H7 (cell line): ENCODE measurements at regions not wholly inside any gene's neighbourhood (a gene's known extent, or its start where the extent isn't known, plus 50 kb on each side); places are given as distances from the start of the nearest gene placed in this dataset.
"Not testable (repeated sequence)": the region's sequence is repeated elsewhere in the genome, so short reads cannot be mapped to it uniquely, and the experiment has no call there.

Experiments
- DNase-seq: peaks from one replicate; pipeline ENCODE4 v3.0.0; 2012
- H3K27me3 ChIP-seq: 2 replicates; pipeline ENCODE4 v1.6.0; 2011; ENCODE audit warnings: mild to moderate bottlenecking, low read length; ENCODE audit not compliant: control insufficient read depth, insufficient read depth
- H3K36me3 ChIP-seq: replicated peaks from 2 replicates; pipeline ENCODE4 v1.5.1; 2011; ENCODE audit warnings: low read length; ENCODE audit not compliant: control insufficient read depth, insufficient read depth
- H3K4me3 ChIP-seq: 2 replicates; pipeline ENCODE4 v1.5.1; 2011; ENCODE audit warnings: low read depth, mild to moderate bottlenecking, control low read depth, low read length, moderate library complexity; ENCODE audit not compliant: insufficient read depth

DNA sequence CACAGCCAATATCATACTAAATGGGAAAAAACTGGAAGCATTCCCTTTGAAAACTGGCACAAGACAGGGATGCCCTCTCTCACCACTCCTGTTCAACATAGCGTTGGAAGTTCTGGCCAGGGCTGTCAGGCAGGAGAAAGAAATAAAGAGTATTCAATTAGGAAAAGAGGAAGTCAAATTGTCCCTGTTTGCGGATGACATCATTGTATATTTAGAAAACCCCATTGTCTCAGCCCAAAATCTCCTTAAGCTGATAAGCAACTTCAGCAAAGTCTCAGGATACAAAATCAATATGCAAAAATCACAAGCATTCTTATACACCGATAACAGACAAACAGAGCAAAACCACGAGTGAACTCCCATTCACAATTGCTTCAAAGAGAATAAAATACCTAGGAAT lies 283.4 kb downstream of the TSN start:
- not testable (repeated sequence) for DNase-seq, H3K27me3 ChIP-seq, H3K36me3 ChIP-seq, H3K4me3 ChIP-seq

DNA sequence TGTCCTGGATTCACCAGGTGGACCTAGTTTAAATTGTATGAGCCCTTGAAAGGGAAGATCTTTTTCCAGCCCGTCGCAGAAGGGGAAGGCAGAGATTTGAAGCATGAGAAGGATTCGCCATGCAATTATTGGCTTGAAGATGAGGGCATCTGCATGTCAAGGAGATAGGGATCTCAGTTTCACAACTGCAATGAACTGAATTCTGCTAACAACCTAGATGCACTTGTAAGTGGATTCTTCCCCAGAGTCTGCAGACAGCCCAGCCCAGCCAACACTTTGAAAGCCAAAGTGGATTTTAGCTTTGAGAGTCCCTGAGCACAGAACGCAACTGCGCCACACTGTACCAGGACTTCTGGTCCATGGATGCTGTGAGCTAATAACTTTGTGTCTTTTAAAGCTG lies 286.0 kb downstream of the TSN start:
- DNase-seq = no peak
- Histone ChIP-seq H3K4me3 (no peak overlapping the region), H3K36me3 (no peaks in the 10 kb centered on the region), H3K27me3 (no peaks in the 10 kb centered on the region)

DNA sequence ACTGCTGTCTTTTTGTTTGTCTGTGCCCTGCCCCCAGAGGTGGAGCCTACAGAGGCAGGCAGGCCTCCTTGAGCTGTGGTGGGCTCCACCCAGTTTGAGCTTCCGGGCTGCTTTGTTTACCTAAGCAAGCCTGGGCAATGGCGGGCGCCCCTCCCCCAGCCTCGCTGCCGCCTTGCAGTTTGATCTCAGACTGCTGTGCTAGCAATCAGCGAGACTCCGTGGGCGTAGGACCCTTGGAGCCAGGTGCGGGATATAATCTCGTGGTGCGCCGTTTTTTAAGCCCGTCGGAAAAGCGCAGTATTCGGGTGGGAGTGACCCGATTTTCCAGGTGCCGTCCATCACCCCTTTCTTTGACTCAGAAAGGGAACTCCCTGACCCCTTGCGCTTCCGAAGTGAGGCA lies 296.2 kb downstream of the TSN start:
- not testable (repeated sequence) for DNase-seq, H3K27me3 ChIP-seq, H3K36me3 ChIP-seq

DNA sequence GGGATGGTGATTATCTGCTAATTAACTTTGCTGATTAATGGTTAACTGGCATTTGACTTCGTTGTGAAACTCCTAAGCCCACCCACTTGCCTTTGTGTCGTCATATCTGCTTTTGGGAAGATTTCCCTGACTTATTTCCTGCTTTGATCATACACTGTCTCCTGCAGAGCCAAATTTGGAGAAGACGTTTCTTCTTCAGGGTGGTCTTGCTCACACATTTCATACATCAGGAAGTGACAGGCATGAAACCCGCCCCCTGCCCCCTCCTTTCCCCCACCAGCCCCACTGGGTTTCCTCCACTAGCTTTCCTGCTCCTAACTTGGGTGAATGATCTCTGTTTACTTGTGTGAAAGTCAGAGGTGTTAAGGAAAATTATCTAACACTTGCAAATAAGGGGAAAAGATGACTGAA lies 300.1 kb downstream of the TSN start:
- no peak for DNase-seq
- H3K27me3 ChIP-seq = no peaks in the 10 kb centered on the region
- H3K4me3 ChIP-seq = no peak overlapping the region
- no peaks in the 10 kb centered on the region for H3K36me3 ChIP-seq

More for the DNA sequence above, 296.2 kb downstream of the TSN start:
- H3K4me3 ChIP-seq = not testable (repeated sequence)

DNA sequence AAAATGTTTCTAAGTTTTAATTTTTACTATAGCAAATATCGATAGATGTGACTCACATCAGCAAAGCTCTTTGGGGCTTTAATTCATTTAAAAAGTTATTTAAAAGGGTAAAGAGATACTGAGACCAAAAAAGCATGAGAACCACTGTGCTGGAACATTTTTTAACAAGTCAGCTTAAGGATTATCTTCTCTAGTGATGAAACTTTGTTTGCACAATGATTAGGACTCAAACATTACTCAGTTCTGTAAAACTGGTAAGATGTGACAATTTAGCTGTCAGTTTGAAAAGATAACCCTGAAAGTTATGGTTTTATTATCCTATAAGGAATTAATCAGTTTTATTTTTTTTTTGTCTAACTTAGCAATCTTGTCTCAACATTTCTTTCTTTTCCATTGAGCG lies 301.4 kb downstream of the TSN start:
- no peak for DNase-seq

DNA sequence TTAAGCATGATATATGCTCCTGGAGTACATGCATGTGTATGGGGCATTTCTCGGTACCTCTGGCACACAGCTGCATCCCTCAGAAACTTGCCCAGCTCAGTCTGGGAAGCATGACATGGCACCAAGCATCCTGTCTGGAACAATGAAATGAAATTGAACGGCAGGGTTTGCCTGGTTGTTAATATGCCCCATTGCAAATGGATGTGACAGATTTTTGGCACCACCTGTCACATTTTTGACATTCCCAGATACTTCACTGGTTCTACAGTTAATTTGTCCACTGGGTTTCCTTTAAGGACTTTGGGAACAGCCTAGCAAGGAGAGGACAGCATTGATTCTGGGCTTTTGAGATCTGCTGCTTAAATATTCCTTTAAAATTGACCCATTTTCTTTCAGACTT lies 305.8 kb downstream of the TSN start:
- Histone ChIP-seq H3K36me3 (no peaks in the 10 kb centered on the region), H3K4me3 (no peak overlapping the region), H3K27me3 (no peaks in the 10 kb centered on the region)
- DNase-seq = no peak

More for the DNA sequence above, 301.4 kb downstream of the TSN start:
- H3K4me3 ChIP-seq = no peak overlapping the region
- H3K27me3 ChIP-seq = no peaks in the 10 kb centered on the region
- no peaks in the 10 kb centered on the region for H3K36me3 ChIP-seq

DNA sequence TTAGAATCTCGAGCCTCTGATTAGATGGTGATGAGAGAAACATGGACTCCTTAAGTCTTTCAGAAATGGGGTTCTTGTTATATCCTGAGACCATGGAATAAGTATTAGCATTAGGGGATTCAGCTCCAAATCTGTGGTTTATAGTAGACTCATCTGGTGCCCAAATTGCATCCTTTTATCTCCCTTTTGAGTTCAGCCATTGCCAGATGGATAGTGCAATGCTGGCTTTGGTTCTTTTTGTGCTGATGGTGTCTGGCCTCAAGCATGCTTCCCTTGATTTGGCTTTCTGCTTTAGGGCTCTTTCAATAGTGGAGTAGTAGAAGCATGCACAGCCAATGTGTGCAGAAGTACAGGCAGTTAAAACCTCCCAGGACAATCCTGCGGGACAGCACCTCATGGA lies 306.4 kb downstream of the TSN start:
- Histone ChIP-seq H3K36me3 (no peaks in the 10 kb centered on the region), H3K27me3 (no peaks in the 10 kb centered on the region), H3K4me3 (no peak overlapping the region)
- DNase-seq = no peak

DNA sequence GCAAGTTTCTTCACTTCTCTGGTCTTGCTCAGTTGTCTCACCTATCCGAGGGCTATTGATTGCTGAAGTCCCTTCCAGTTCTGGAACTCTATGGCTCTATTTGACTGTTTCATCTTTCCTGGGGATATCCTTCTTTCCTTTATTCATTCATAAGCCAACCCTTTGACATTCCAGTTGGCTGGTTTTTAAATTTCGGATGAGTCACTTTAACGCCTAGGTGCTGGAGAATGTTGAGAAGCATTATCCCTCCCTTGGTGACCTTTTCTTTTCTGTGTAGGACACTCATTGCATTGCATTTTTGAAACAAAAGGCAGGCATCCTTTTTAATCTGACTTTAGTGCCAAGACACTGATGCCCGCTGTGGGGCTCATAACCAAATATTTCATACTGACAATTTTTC lies 307.1 kb downstream of the TSN start:
- Histone ChIP-seq H3K4me3 (no peak overlapping the region), H3K27me3 (no peaks in the 10 kb centered on the region), H3K36me3 (no peaks in the 10 kb centered on the region)
- no peak for DNase-seq

DNA sequence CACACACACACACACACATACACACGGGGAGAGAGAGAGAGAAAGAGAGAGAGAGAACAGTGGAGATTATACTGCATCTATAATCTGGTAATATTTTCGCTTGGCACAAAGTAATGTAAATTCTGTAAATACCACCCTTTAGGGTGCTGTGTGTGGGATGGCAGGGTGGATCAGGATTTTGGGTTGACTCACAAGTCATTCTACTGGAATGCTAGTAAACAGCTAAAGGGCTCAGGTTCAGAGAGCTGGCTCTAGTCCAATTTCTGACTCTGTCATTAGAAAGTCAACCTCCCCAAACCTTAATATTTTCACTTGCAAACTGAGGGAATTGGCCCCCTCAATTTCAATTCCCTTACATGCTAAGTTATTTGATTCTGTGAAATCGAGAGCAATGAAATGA lies 308.3 kb downstream of the TSN start:
- DNase-seq = no peak
- no peaks in the 10 kb centered on the region for H3K36me3 ChIP-seq
- no peaks in the 10 kb centered on the region; the same call in 1 of the 2 replicates for H3K27me3 ChIP-seq
- H3K4me3 ChIP-seq = no peak overlapping the region

DNA sequence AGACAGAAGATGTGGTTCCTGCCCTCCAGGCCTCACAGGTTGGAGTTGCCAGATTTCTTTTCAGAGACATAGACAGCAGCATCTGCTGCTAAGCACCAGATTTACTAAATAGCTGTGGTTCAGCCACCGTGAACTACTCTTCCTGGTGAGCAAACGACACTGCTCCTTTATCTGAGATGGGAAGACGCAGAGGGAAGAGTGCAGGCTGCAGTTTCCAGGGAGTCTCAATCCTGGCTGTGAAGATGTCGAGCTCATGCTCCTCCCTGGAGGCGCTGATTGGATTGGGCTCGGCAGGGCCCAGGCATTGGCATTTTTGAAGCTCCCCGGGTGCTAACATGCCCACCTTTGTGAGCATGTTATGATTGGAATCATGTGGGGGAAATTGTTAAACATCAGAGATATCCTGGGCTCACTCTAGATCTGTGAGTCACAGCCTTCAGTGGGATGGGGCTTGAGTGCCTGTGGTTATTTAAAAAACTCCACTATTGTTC lies 314.8 kb downstream of the TSN start:
- no peaks in the 10 kb centered on the region; the same call in 1 of the 2 replicates for H3K27me3 ChIP-seq
- no peak overlapping the region for H3K4me3 ChIP-seq
- H3K36me3 ChIP-seq = no peaks in the 10 kb centered on the region
- DNase-seq = no peak

DNA sequence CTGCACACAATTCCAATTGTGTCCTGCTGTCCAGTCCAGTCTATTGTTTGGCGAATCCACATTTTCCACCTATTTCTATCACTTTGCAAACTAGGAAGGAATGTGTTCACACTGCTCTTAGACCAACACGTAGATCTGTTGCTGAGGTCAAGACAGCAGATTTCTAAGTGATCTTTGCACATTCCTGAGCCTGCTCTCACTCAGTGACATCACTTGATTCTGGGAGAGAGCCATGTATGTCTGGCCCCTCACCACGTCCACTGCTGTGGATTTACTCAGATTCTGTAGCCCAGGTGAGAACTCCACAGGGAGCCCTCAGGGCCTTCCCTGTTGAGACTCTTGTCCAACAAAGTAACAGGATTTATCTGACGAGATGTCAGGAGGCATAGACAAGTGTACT lies 317.2 kb downstream of the TSN start:
- DNase-seq = no peak
- H3K36me3 ChIP-seq = no peaks in the 10 kb centered on the region
- H3K4me3 ChIP-seq = no peak overlapping the region
- no peaks in the 10 kb centered on the region; the same call in 1 of the 2 replicates for H3K27me3 ChIP-seq

DNA sequence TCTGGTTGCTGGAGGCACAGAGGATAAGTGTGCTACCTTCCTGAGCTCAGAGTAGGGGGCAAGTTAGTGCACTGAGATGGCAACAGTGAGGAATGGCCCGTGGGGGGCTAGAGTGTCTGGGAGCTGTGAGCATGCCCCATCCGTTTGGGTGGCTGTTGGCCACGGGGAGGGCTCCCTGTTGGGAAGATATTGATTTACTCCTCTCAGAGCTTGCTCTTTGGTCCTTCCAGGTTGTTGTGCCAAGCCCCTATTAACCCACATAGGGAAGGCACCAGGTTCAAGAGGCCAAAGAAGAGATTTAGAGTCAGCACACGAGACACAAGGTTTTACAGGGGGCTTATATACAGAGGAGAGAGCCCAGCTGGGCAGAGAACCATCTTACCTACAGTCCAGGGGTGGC lies 318.8 kb downstream of the TSN start:
- DNase-seq = no peak
- Histone ChIP-seq H3K27me3 (no peaks in the 10 kb centered on the region), H3K4me3 (no peak overlapping the region), H3K36me3 (no peaks in the 10 kb centered on the region)

DNA sequence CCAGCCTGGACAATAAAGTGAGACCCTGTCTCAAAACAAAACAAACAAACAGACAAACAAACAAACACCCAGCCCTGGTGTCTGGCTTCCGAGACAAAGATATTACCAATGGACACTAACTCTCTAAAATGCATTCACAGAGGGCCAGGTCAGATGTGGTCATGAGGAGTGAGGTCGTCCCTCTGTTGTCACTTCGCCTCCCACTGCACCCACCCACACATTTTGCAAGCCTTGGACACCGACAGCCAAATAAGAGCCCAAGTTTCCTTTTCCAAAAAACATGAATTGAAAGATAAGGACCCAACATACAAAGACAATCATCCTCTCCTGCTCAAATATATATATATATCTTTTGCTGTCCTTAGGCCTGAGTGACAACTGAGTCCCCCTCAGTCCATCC lies 319.9 kb downstream of the TSN start:
- Histone ChIP-seq H3K36me3 (no peaks in the 10 kb centered on the region), H3K27me3 (no peaks in the 10 kb centered on the region), H3K4me3 (no peak overlapping the region)
- DNase-seq = no peak

DNA sequence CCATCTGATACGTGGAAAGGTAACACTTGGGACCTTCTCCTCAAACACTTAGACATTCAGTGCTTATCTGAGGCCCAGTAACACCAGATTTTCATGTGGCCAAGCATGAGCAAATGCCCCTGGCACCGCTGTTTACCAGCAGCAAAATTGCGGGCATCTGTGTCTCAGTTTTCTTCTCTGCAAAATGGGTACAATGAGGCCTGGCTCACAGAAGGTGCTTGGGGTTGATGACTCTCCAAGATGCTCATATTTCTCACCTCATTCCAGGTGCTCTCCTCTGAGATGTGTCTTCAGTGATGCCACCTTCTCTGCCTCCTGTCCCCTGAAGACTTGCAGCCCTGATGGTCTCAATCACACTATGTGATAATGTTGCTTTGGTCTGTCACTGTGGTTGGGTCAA lies 321.7 kb downstream of the TSN start:
- Histone ChIP-seq H3K27me3 (no peaks in the 10 kb centered on the region), H3K36me3 (no peaks in the 10 kb centered on the region), H3K4me3 (no peak overlapping the region)
- DNase-seq = no peak

DNA sequence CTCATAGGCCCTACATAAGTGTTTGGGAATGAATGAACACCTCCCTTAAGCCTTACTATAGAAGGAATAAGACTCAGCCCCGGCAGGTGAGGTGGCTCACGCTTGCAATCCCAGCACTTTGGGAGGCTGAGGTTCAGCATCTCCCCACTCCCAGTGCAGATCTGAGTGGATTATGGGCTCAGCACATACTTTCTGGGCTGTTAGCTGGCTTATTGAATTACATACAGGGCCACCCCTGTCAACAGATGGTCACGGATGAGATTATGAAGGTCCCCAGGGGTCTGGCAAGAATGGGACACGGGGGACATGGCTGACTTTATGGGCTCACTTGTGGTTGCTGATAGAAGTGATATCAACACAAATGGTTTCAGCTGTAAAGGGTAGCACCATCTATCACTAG lies 322.3 kb downstream of the TSN start:
- Histone ChIP-seq H3K27me3 (no peaks in the 10 kb centered on the region), H3K36me3 (no peaks in the 10 kb centered on the region), H3K4me3 (no peak overlapping the region)
- DNase-seq = no peak

DNA sequence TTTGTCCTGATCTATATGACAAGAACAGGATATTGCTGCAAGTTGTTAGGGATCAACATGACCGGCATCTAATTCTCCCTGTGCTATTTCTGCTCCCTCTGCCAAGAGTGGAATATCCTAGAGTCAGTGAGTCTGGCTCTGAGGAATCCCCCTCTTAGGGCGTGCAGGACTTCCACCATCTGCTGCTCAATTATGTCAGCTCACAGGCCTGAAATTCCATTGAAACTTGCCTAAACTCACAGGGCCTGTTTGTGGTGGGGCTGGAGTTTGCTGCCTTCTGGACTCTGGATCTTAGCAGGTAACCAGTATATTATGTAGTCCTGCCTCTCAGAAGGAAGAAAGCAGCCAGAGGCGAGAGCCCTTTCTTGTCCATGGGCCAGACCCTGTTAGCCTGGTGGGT lies 323.0 kb downstream of the TSN start:
- H3K27me3 ChIP-seq = no peaks in the 10 kb centered on the region
- no peak overlapping the region for H3K4me3 ChIP-seq
- no peaks in the 10 kb centered on the region for H3K36me3 ChIP-seq
- DNase-seq = no peak
